ENCODE measurements at regions not wholly inside any gene's neighbourhood (a gene's known extent, or its start where the extent isn't known, plus 50 kb on each side); places are given as distances from the start of the nearest gene placed in this dataset.
A peak's percentile ranks its signal among the peaks of the same experiment; 100 is the strongest.
"Not testable (repeated sequence)": the region's sequence is repeated elsewhere in the genome, so short reads cannot be mapped to it uniquely, and the experiment has no call there.

- DNase-seq (ENCODE audit: low spot score), result no peak
Observed at GRCh38 chr10:121690152-121690848, 92.1 kb upstream of the FGFR2 start.

GRCh38 chr10:121687095-121687813 is 89.0 kb upstream of the FGFR2 start:
- no peak for DNase-seq (ENCODE audit: low spot score)

- DNase-seq (ENCODE audit: low spot score), result no peak
Observed at GRCh38 chr10:121684276-121684675, 86.0 kb upstream of the FGFR2 start.

- no peak for DNase-seq (ENCODE audit: low spot score)
Observed at GRCh38 chr10:121683816-121684215, 85.6 kb upstream of the FGFR2 start.

GRCh38 chr10:121683366-121683765 is 85.1 kb upstream of the FGFR2 start:
- no peak for DNase-seq (ENCODE audit: low spot score)

GRCh38 chr10:121681997-121682687 is 83.9 kb upstream of the FGFR2 start:
- DNase-seq (ENCODE audit: low spot score), result no peak

GRCh38 chr10:121680879-121681655 is 82.8 kb upstream of the FGFR2 start:
- no peak for DNase-seq (ENCODE audit: low spot score)

GRCh38 chr10:121679916-121680315 is 81.7 kb upstream of the FGFR2 start:
- DNase-seq (ENCODE audit: low spot score), result no peak

- DNase-seq (ENCODE audit: low spot score), result no peak
Observed at GRCh38 chr10:121678631-121679174, 80.5 kb upstream of the FGFR2 start.

- DNase-seq (ENCODE audit: low spot score), result no peak
Observed at GRCh38 chr10:121677880-121678279, 79.6 kb upstream of the FGFR2 start.

- no peak for DNase-seq (ENCODE audit: low spot score)
Observed at GRCh38 chr10:121675344-121675743, 77.1 kb upstream of the FGFR2 start.

- no peak for DNase-seq (ENCODE audit: low spot score)
Observed at GRCh38 chr10:121674885-121675284, 76.6 kb upstream of the FGFR2 start.

GRCh38 chr10:121672733-121673132 is 74.5 kb upstream of the FGFR2 start:
- no peak for DNase-seq (ENCODE audit: low spot score)

GRCh38 chr10:121669840-121670239 is 71.6 kb upstream of the FGFR2 start:
- not testable (repeated sequence) for DNase-seq (ENCODE audit: low spot score)

GRCh38 chr10:121669028-121669374 is 70.8 kb upstream of the FGFR2 start:
- no peak for DNase-seq (ENCODE audit: low spot score)

GRCh38 chr10:121668314-121669027 is 70.2 kb upstream of the FGFR2 start:
- peak; percentile 53 for DNase-seq (ENCODE audit: low spot score)

- no peak for DNase-seq (ENCODE audit: low spot score)
Observed at GRCh38 chr10:121667948-121668313, 69.7 kb upstream of the FGFR2 start.

- DNase-seq (ENCODE audit: low spot score), result no peak
Observed at GRCh38 chr10:121665809-121666208, 67.6 kb upstream of the FGFR2 start.

GRCh38 chr10:121664671-121665070 is 66.4 kb upstream of the FGFR2 start:
- DNase-seq (ENCODE audit: low spot score), result peak; percentile 13

- DNase-seq (ENCODE audit: low spot score), result peak; percentile 19
Observed at GRCh38 chr10:121662945-121663917, 65.0 kb upstream of the FGFR2 start.
